GM21528 (cell line): ENCODE measurements at regions not wholly inside any gene's neighbourhood (a gene's known extent, or its start where the extent isn't known, plus 50 kb on each side); places are given as distances from the start of the nearest gene placed in this dataset.

Experiments
- ATAC-seq: cut with Tn5 transposase; IDR thresholded peaks from one replicate; pipeline ENCODE4 v1.9.1; 2021; ENCODE audit warnings: mild to moderate bottlenecking, moderate library complexity; ENCODE audit not compliant: unreplicated experiment, low FRiP score

DNA sequence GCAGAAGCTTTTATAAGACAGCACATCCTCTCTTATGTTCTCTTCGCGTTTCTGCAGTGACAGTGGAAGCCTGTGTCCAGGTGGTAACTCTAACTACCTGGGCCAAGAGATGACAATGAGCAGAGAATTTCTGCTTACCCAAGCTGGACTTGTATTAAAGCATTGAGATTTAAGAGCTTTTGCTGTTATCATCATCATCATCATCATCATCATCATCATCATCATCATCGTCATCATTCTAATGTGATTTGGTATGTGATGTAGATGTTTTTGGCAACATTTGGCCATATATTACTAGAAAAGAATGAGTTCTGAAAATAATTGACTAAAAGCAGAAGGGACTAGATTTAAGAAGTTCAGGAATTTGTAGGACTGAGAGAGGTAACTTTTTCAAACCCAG is 401.3 kb downstream of the BRINP1 start:
- no peak for ATAC-seq

DNA sequence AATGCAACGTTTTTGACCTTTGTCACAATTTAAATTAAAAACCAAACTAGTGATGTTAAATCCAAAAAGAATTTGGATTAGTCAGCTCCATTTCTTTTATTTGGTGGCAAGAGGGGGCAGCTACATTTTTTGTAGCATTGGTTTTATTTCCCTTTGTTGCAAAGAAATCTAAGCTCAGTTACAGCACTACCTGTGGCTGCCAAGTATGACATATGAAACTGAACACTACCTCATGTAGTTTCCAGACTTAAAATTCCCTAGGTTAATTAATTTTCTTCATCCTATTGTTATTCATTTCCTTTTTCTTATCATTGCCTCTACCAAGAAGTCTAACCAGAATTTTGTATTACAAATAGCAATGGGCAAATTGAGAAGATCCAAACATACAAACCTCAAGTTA is 393.5 kb downstream of the BRINP1 start:
- ATAC-seq: no peak

DNA sequence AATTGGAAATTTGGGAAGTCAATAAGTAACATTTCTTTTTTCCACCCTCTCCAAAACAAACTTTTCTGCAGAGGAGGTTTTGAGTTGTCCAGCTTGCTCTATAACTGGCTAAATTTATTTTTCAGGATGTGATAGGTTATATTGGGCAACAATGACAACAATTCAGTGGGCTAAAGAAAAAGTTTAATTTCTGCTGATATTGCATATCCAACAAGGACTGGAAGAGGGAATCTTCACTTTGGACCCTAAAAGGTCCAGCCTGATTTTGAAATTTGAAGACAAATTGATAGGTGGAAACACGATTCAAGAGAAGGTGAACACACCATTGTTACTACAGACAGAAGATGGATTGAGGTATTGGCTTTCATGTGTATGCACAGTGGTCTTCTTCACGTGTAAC is 393.1 kb downstream of the BRINP1 start:
- ATAC-seq: no peak

DNA sequence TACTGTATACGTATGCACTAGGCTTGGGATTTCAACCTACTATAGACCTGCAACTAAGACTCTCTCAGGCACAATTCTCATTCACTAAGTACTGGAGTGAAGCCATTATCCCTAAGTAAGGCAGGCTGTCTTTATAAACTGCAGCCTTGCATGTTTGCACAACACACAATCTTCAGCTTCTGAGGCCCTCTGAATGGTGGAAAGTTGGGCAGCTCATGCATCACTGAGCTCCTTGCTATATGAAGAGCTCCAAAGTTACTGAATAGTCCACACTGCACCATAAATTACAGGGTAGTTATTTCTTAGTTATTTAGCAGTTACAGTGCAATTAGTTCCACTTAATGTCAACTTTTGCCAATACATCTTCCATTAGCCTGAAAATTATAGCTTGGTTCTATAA is 384.6 kb downstream of the BRINP1 start:
- ATAC-seq: no peak

DNA sequence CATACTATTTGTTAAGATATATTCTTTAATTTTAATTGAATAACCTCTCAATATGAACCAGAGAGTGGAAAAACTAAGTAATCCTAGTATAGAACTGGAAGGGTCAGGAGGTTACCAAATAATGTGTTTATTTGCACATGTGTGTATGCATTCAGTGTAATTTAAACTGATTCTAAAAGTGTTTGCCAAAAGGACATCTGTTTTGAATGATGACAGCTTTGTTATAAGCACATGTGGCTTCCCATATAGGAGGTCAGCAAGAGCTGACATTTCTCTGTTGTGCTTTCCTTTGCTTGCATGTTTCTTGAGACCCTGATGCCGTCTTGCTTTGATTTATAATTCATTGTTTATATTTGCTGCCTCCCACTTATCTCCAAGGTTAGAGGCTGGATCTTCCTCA is 383.4 kb downstream of the BRINP1 start:
- no peak for ATAC-seq

DNA sequence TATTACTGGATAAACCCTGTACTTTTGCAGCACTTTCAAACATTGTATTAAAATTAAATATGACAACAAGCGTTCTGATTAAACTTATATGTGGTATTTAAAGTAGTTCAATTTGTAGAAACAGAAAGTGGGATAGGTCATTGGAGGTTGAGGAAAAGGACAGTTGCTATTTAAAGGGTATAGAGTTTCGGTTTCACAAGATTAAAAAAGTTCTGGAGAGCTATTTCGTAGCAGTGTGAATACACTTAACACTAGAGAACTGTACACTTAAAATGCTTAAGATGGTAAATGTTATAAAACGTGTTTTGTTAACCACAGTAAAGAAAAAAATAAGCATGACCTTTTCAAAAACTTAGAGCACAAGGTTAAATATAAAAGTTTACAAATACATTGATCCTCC is 382.1 kb downstream of the BRINP1 start:
- ATAC-seq: no peak

DNA sequence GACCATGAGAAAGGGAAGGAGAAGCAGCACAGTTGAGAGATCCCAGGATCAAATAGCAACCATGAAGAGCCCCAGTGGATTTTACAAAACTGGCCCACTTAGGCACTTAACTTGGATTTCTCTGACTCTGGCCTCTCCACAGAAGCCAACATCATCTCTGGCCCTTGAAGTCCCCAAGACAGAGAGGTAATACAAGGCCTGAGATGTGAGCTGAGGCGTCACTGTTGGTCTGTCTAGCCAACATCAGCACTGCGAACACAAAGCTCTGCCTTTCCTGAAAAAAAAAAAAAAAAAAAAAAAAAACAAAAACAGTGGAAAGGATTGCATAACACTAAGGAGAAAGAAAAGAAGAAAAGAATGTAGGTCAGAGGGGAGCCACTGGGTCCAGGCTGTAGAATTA is 378.3 kb downstream of the BRINP1 start:
- ATAC-seq: no peak

DNA sequence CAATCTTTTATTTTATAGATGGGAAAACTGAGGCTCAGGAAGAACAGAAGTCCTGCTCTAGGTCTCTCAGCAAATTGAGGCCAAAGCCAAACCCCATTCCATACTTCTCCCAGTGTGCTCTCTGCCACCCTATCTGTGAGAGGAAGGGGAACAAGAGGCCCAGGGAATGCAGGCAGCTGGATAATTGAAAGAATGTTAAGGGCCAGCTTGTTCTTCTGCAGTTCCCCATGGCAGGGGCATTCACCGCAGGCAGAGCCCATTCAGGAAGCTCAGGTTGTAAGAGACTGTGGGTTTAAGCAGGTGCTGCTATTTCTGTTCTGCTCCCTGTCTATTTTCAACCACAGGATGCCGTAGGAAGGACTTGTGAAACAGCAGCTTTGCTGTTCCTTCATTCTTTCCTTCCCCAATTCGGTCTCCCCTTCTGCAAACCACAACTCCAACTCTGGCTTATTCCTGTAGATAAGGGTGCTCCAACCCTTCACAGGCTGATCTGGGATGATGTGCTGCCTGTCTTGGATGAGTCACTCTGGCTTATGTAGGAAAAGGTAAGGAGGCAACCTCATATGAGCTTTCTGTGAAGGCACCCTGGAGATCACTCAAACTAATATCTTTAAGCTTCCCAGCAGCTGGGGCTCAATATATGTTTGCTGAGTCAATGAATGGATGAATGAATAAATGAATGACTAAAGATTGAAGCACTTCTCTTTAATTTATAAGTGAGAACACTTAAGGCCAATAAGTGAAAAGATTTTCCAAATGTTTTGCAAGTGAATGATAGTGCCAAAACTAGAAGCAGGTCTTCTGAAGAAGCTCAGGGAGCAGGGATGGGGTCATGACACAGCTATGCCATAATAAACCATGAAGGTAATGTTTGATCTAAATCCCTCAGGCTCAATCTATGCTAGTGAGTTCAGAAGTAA is 377.6 kb downstream of the BRINP1 start:
- no peak for ATAC-seq

DNA sequence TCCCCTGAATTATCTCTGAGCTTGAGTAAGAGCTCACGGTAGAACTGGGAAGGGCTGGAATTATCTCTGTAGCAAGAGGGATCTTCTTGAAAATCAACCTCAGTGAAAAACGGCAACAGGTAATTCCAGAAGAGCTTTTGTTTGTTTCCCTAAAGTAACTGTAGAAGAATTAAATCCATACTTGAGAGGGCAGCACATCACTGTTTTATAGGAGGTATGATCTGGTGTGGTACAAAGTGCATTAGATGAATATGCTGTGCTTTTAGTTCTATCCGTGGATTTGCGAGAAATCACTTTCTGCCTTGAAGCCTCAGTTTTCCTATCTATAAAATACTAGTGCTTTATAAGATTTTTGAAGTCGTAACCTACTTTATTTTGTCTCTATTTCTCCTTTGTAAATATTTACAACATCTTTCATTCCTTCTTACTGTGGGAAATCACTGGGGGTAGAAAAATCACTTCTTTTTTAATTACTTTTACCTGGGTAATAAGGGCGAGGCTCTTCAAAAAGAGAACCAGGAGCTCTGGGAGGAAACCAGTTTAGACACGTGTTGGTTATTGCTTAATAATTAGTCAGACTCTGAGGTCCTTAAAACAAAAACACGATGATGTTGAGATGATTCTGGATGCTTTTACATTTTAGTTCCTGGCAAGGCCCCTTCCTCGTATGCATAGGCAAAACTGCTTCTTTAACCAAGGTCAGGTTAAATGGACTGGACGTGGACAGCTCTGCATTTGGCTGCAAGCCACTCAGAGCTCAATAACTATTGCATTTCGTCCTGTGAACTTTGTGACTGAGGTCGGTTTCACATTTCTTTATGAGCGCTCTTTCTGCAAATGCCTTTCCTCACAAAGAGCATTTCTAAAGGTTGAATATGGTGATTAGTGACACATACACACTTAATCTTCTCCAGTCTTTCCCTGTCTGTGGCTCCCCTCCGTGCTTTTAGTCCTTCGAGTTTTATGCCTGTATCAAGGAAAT is 376.1 kb downstream of the BRINP1 start:
- no peak for ATAC-seq

DNA sequence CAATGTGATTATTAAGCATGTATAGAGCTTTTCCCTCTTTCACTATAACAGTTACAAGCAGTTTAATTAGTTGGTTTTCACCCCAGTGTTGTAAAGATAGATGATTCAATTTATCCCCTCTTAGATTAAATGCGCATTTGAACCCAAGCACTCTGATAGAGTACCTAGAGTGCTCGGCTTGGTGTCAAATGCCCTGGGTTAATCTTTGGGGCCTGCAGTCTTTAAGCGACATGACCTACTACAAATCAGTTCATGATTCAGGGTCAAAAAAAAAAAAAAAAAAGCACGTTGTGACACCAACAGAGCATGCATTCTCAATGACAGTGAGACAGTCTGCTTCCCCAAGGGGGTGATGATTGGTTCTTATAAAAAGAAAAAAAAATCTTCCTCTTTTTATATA is 375.3 kb downstream of the BRINP1 start:
- no peak for ATAC-seq

DNA sequence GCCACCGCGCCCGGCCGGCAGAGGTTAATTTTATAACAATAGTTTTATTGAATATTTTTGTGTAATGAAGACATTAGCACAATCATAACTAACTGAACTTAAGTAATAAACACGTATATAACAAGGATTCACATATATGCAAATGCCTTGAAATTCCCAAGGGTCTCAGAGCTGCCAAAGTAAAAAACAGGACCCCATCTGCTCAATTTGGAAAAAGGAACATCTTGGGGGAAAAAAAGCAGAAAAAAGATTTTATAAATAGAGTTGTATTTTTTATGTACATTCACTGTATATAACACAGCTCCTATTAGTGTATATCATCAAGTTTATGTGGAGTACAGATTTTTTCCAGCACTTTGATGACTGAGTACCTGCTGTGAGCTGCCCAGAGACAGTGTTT is 366.7 kb downstream of the BRINP1 start:
- ATAC-seq: no peak

DNA sequence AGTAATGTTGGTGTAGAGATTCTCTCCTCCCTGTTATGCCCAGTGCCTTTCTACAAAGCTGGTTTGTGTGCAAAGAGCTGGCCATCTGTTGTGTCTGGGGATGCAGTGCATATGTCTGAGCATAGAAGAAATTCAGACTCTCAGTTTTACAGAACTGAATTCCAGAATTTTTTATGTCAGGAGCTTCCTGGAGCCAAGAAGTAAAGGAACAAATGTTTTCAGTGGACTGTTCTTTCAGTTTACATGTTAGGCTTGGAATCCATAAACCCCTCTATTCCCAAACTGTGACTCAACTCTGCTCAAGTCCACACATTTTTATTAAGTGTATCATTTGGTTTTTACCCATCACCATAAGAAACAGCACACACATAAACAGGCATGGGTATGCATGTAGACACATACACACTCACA is 366.0 kb downstream of the BRINP1 start:
- ATAC-seq: no peak

DNA sequence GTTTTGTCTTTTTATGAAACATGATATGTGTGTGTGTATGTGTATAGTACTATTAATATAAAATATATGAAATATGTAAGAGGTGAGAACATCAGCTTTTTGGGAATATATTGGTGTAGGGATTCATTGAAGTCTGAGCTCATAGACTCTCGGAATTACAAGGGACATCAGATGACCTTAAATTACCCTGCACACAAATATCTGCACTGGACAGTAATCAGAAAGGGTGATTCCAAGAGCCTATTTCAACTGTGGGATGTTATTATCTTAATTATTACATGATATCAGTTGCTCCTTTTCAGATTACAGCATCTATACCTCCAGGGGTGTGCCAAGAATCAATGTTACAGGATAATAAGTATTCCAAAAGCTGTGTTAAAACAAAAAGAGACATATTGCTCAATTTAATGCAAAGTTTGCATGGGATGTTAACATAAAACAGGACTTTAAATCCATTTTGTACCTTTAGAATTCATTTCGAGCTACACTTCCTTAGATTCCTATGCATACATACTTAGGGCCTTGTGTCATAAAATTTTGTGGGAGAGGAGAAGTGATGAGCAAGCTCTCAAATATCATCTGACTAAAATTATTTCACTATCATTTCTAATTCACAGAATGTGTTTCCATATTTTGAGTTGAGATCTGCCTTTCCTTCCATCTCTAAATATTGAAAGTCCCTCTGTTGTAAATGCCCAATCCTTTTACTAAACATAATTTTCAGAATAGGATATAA is 365.2 kb downstream of the BRINP1 start:
- ATAC-seq: no peak

DNA sequence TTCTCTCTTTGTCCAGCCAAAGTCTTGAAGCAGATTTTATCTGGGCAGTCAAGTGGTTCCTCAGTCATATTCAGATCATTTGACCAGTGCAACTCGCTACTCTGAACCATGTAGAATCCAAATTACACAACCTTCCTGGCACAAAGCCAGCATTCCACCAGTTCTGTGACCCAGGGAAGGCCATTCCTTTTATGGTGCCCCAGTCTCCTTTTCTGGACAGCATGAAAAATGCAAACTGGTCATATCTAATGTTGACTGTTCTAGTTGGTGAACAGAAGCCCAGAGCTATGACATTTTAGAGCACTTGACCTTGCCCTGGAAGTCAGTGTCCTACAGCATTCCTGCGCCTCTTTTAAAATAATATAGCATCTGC is 364.6 kb downstream of the BRINP1 start:
- no peak for ATAC-seq

DNA sequence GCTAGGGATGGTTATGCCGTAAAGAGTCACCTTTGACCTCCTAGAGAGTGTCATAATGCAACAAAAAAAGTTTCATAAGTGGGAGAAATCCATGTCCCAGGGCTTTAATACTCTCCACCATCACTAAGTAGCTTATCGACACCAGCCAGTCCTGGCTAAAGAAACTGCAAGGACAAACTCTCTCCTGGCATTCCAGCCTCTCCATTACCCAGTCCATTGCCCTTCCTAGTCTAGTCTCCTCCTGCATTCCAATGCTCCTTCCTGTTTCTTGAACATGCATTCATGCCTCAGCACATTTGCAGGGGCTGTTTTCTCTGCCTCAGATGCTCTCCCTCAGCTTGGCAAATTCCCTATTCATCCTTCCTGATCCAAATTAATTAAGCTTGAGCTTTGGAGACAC is 364.1 kb downstream of the BRINP1 start:
- no peak for ATAC-seq

DNA sequence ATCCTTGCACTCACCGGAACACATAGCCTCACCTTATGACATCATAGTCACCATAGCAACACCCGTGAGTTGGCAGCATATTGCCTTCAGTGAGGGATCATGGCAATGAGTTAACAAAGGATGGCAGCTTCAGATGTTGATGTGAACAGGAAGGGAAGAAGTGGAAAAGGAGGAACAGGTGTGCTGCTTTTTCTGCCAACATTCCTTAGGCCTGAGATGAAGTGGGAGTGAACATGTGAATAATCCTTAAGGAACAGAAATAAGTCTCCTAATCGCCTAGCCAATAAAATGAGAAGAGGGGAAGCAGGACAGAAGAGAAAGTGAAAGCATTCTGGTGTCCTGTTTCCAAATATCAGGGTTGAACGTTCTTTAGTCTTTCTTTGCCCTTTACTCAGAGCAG is 360.0 kb downstream of the BRINP1 start:
- no peak for ATAC-seq

DNA sequence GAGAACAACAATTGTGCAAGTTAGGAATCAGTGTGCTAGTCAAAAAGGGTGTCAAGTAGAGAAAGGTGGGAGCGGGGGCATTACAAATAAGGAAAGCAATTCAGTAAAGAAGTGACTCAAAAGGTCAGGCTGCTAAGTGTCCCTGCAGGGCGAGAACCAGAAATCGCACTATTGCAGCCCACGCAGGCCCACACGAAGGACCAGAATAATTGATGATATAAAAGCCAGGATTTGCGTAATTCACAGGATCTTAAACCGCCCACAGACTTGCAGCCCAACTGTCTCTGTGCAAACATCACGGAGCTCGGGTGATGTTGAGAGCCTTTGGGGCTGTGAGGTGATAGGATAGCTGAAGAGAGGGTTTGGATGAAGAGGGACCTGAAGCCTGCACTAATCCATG is 349.0 kb downstream of the BRINP1 start:
- ATAC-seq: no peak

DNA sequence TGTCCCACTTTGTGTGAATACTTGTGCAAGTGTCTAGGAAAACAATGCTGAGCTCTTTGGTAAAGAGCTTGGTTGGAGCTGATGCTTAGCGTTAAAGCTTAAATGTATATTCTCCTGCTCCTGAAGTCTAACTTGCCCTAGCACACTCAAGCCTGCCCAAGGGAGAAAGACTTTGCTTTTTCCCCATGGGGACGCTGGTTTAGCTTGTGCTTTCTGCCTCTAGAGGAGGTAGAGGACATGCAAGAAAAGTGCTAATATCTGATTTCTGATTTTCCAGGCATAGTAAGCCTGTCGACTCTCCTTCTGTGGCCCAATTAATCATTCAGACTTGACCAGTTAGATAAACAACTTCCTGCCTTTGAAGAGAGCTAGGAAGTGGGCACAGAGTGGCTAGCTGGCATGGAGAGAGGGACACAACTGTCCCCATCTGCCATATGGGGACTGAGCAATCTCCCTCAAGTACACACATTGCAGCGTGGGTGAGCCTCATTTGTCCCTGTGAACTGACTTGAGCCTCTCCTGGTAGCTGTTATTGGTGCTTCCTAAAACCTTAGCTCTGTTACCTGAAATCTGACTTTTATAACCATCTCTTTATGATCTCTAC is 348.4 kb downstream of the BRINP1 start:
- ATAC-seq: no peak

DNA sequence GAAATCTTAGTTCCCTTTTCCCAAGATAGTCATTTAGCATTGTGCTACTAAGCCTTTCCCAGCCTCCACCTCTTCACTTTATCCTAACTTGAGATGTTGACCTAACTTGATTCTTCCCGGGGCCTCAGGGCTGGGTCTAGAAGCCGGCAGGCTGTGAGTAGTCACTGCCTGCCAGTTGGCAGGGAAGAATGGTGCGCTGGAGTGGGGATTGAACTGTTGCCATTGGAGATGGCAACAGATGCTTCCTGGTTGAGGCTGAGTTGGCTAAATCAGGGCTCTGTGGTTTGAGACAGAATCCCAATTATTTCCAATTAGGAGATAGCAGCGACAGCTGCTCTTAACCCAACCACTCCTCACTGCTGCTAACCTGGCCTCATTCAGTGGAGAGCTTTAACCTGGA is 343.1 kb downstream of the BRINP1 start:
- ATAC-seq: no peak

DNA sequence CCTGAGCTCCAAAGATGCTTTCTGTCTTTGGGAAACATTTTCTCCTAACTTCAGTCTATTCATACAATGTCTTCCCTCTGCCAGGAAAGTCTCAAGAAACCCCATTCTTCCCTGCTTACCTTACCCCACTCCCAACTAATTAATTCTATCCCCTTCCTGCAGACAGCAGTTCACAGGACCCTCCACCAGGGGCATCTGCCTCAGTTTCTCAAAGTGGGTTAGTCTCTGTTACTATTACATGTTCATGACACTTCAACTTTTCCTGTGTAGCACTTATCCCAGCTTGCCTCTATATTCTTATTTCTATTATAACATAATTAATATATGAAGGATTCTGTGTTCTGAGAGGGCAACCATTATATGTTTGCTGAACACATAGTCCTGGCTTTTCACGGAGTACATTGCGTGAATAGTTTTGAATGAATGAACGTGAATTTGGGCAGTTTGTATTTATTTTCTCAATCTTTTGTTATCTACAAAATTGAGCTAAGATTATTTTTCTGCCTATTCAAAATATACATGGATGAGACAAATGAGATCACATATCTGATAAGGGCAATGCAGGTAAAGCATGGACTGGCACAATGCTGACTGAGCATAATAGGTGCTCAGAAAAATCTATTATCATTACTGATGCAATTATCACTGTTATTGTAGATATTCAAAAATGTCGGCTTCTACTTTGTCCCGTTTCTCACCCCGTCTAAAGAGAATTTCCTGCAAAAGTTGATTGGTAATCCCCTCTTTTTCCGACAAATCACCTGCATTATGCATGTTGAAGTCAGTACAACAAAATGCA is 341.1 kb downstream of the BRINP1 start:
- ATAC-seq: no peak
